Psoas muscle (tissue), 7 donors: ENCODE measurements at regions not wholly inside any gene's neighbourhood (a gene's known extent, or its start where the extent isn't known, plus 50 kb on each side); places are given as distances from the start of the nearest gene placed in this dataset.

Experiments
- ATAC-seq, 4 donors: fragments of 200-7000 bp; cut with Tn5 transposase; one replicate each; pipeline ENCODE4 v1.9.1; 2020; ENCODE audit warnings: moderate library complexity in 3 of 4, mild to moderate bottlenecking in 2 of 4
- DNase-seq, 2 donors: peaks; one replicate each; pipeline ENCODE4 v3.0.0-alpha.2; 2020
- H3K27ac ChIP-seq: fragments of 200-600 bp; one replicate; pipeline ENCODE4 v1.8.0; 2022
- H3K27me3 ChIP-seq, 3 donors: fragments of 200-600 bp in 1 of 3; one replicate each; pipeline versions ENCODE4 v1.6.1 to v1.8.0; 2013 to 2022; ENCODE audit warnings: low read length in 2 of 3, mild to moderate bottlenecking in 2 of 3, moderate library complexity in 1 of 3; ENCODE audit not compliant: insufficient read depth in 3 of 3
- H3K36me3 ChIP-seq, 2 donors: fragments of 200-600 bp in 1 of 2; one replicate each; pipeline versions ENCODE4 v1.6.1 to v1.8.0; 2013 to 2022; ENCODE audit warnings: low read depth in 1 of 2, mild to moderate bottlenecking in 1 of 2, moderate library complexity in 1 of 2; ENCODE audit not compliant: insufficient read depth in 1 of 2
- H3K4me1 ChIP-seq: fragments of 200-600 bp; one replicate; pipeline ENCODE4 v1.8.0; 2022
- H3K4me3 ChIP-seq: fragments of 200-600 bp; one replicate; pipeline ENCODE4 v1.8.0; 2022; ENCODE audit warnings: mild to moderate bottlenecking
- H3K9me3 ChIP-seq: fragments of 200-600 bp; one replicate; pipeline ENCODE4 v1.8.0; 2022
- CTCF ChIP-seq: fragments of 200-600 bp; IDR thresholded peaks from one replicate; pipeline ENCODE4 v1.8.0; 2022; ENCODE audit warnings: antibody characterized with exemption
- WGBS, 3 donors: extraction: QIAGEN DNeasy Blood & Tissue Kit; methylation state at CpG; one replicate each; pipeline versions ENCODE4 v1.1.6 to v1.1.7; 2013; 5-methylcytosine and 5-hydroxymethylcytosine counted together
- intact Hi-C, 2 donors: fragments of 100-400 bp; cut with DNase I; formaldehyde crosslinking; loops; one replicate each; pipeline versions ENCODE4 v1.11.0 to v1.14.2; 2022
- donor health status: healthy with polysubstance abuse.
- donor health status: DM: no; HTN: no; CAD: no; lungs with moderate emphysema.
- donor health status: Bipolar disorder and iron deficiency.
- donor health status: healthy.
- donor health status: DM: yes; HTN: yes; CAD: no.
- donor health status: DM: no; HTN: no; CAD: no.
- donor health status: DM: yes; HTN: yes; CAD: no.

- Histone ChIP-seq H3K9me3 (no peaks in the 10 kb centered on the region), H3K27me3 (no peaks in the 10 kb centered on the region), H3K4me3 (no peak overlapping the region), H3K27ac (no peak overlapping the region), H3K4me1 (no peaks in the 10 kb centered on the region), H3K36me3 (no peaks in the 10 kb centered on the region)
- intact Hi-C loops = no loop called here
- TF ChIP-seq CTCF = no peak
- ATAC-seq = no peak
- no peak for DNase-seq
These were observed 352.7 kb downstream of the ARL6IP6 start for GRCh38 chr2:153071090-153071489.

GRCh38 chr2:153068915-153069314, 350.5 kb downstream of the ARL6IP6 start:
- intact Hi-C loops = no loop called here
- TF ChIP-seq CTCF = no peak
- Histone ChIP-seq H3K4me1 (no peaks in the 10 kb centered on the region), H3K9me3 (no peaks in the 10 kb centered on the region), H3K36me3 (no peaks in the 10 kb centered on the region), H3K27me3 (no peaks in the 10 kb centered on the region), H3K4me3 (no peak overlapping the region), H3K27ac (no peak overlapping the region)
- WGBS, 3 donors = 77 to 80% (median 79%) methylated on average over 2 of the region's 2 CpGs
- no peak for ATAC-seq
- DNase-seq = no peak

- intact Hi-C loops = no loop called here
- no peaks in the 10 kb centered on the region for H3K4me1 ChIP-seq
- H3K4me3 ChIP-seq = no peak overlapping the region
- WGBS, 3 donors = 75 to 85% (median 78%) methylated on average over 2 of the region's 2 CpGs
- DNase-seq (no peak), ATAC-seq (no peak)
- no peaks in the 10 kb centered on the region for H3K9me3 ChIP-seq
- no peak for TF ChIP-seq CTCF
- no peaks in the 10 kb centered on the region for H3K27me3 ChIP-seq
- H3K27ac ChIP-seq = no peak overlapping the region
- H3K36me3 ChIP-seq = no peaks in the 10 kb centered on the region
These were observed 349.6 kb downstream of the ARL6IP6 start for GRCh38 chr2:153068052-153068451.

GRCh38 chr2:153059338-153060052, 341.1 kb downstream of the ARL6IP6 start:
- Histone ChIP-seq H3K9me3 (no peaks in the 10 kb centered on the region), H3K4me1 (no peaks in the 10 kb centered on the region), H3K36me3 (no peaks in the 10 kb centered on the region), H3K27me3 (no peaks in the 10 kb centered on the region), H3K27ac (no peak overlapping the region), H3K4me3 (no peak overlapping the region)
- intact Hi-C loops = no loop called here
- no peak for TF ChIP-seq CTCF
- ATAC-seq (no peak), DNase-seq (no peak)
- 27 to 37% (median 36%) methylated on average over 3 of the region's 3 CpGs for WGBS, 3 donors

GRCh38 chr2:153057743-153058142, 339.3 kb downstream of the ARL6IP6 start:
- no peaks in the 10 kb centered on the region for H3K27me3 ChIP-seq
- no peaks in the 10 kb centered on the region for H3K4me1 ChIP-seq
- no peaks in the 10 kb centered on the region for H3K9me3 ChIP-seq
- intact Hi-C loops = no loop called here
- no peaks in the 10 kb centered on the region for H3K36me3 ChIP-seq
- no peak overlapping the region for H3K27ac ChIP-seq
- TF ChIP-seq CTCF = no peak
- DNase-seq (no peak), ATAC-seq (no peak)
- whole genome bisulfite sequencing, 3 donors = 53 to 64% (median 56%) methylated on average over 1 of the region's 1 CpG
- no peak overlapping the region for H3K4me3 ChIP-seq
